ENCODE measurements at regions not wholly inside any gene's neighbourhood (a gene's known extent, or its start where the extent isn't known, plus 50 kb on each side); places are given as distances from the start of the nearest gene placed in this dataset.

DNA sequence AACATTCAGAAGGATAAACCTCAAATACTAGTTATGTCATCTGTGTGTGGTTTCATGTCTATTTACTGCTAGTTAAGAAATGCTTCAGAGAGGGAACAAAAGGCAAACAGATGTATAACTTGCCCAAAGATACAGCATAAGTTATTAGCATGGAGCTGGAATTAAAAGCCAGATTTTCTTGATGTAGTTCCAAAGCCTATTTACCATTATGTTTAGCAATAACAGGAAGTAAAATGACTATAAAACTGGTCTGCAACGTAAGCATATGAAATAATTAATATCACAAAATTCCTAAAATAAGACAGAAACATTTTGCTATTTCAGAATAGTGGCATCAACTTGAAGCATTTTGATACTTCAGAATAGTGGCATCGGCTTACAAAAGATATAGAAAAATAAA, 1232.8 kb downstream of the NCAM2 start:
- Mint-ChIP-seq H3K4me3 (no peak overlapping the region), H3K27ac (no peak overlapping the region), H3K27me3 (no peaks in the 10 kb centered on the region), H3K4me1 (no peaks in the 10 kb centered on the region), H3K9me3 (no peaks in the 10 kb centered on the region), H3K36me3 (ENCODE audit: low read depth) (no peaks in the 10 kb centered on the region)
- DNase-seq: no peak
- intact Hi-C loops (cut with micrococcal nuclease): no loop called here

DNA sequence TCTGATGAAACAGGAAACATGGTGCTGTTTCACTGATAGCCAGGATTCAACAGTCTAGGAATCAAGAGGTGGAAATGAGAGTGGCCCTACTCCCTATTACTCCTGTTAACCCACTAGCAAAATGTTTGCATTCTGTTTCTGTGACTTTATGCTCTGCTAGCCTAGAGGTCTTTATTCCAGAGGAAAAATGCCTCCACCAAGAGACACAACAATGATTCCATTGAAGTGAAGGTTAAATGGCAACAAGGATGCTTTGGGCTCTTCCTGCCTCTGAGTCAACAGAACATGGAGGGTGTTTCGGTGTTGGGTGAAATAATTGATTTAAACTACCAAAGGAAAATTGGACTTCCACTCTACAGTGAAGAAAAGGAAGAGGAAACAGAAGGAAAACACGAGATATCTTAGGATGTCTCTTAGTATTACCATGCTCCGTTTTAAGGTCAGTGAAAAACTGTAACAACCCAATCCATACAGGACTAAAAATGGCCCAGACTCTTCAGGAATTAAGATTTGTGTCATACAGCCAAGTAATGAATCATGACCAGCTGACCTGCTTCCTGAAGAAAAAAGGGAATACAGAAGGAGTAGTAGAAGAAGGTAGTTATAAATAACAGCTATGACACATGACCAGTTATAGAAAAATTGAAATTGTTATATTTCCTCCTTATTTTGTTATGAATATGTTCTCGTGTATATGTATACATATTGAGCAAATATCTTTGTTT, 1237.8 kb downstream of the NCAM2 start:
- intact Hi-C loops (cut with micrococcal nuclease): no loop called here
- Mint-ChIP-seq H3K27ac (no peak overlapping the region), H3K4me1 (no peaks in the 10 kb centered on the region), H3K36me3 (ENCODE audit: low read depth) (no peaks in the 10 kb centered on the region), H3K4me3 (no peak overlapping the region), H3K27me3 (no peaks in the 10 kb centered on the region), H3K9me3 (peaks cover 8% of the 10 kb centered on the region)
- DNase-seq: no peak

DNA sequence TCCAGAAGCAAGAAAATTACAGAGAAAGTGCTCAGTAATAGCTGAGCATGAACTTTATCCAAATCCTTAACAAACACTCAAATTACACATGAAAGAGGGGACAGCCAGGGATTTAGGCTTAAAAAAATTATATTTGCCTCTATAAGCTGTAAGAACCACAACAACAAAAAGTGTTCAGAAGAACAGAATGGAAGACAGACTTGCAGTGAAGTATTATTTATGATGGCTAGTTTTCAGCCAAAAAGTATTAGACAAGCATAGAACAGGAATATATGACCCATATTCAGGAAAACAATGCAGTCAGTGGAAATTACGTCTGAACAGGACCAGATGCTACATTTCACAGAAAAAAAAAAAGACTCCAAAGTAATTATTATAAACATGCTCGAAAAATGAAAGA, 1246.3 kb downstream of the NCAM2 start:
- no peaks in the 10 kb centered on the region for H3K27me3 Mint-ChIP-seq
- no peak overlapping the region for H3K4me3 Mint-ChIP-seq
- H3K27ac Mint-ChIP-seq: no peak overlapping the region
- intact Hi-C loops (cut with micrococcal nuclease): no loop called here
- H3K4me1 Mint-ChIP-seq: no peaks in the 10 kb centered on the region
- no peaks in the 10 kb centered on the region for H3K9me3 Mint-ChIP-seq
- no peak for DNase-seq
- H3K36me3 Mint-ChIP-seq (ENCODE audit: low read depth): no peaks in the 10 kb centered on the region

DNA sequence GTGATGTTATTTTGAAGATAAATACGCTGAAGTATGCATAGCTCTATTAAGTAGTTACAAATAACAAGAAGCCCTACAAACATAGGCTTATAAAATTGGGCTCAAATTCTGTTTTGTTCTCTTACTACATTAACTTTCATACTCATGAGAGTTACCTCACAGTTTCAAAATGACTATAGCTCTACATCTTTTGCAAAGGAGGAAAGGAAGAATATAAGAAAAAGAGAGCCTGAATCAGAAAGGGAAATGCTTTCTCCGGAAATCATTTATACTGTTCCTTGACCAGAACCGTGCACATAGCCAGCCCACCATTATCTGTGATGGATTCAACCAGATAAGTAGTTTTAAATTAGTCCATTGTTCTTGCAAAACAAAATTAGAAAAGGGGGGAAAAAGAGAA, 1252.1 kb downstream of the NCAM2 start:
- Mint-ChIP-seq H3K27ac (no peak overlapping the region), H3K4me1 (no peaks in the 10 kb centered on the region), H3K9me3 (no peaks in the 10 kb centered on the region), H3K4me3 (no peak overlapping the region), H3K36me3 (ENCODE audit: low read depth) (no peaks in the 10 kb centered on the region), H3K27me3 (no peaks in the 10 kb centered on the region)
- DNase-seq: no peak
- intact Hi-C loops (cut with micrococcal nuclease): no loop called here

DNA sequence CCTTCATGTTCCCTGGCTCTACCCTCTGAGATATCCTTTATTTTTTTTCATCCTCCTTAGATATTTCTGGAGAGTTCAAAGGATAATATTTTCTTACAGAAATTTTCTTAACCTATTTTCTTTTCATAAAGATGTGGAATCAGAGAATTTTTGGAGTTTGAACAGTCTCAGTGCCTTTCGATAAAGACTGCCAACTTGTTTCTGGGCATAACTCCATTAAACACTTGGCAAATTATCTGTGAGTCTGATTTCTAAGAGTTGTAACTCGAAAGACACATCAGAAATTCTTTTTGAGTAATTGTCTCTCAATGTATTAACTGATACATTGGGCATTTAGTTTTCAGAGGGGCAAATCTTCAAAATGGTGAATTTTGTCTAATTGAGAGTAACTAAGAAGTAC, 1255.6 kb downstream of the NCAM2 start:
- intact Hi-C loops (cut with micrococcal nuclease): no loop called here
- no peaks in the 10 kb centered on the region for H3K27me3 Mint-ChIP-seq
- no peak for DNase-seq
- H3K36me3 Mint-ChIP-seq (ENCODE audit: low read depth): no peaks in the 10 kb centered on the region
- no peak overlapping the region for H3K27ac Mint-ChIP-seq
- H3K9me3 Mint-ChIP-seq: no peaks in the 10 kb centered on the region
- no peak overlapping the region for H3K4me3 Mint-ChIP-seq
- H3K4me1 Mint-ChIP-seq: no peaks in the 10 kb centered on the region

DNA sequence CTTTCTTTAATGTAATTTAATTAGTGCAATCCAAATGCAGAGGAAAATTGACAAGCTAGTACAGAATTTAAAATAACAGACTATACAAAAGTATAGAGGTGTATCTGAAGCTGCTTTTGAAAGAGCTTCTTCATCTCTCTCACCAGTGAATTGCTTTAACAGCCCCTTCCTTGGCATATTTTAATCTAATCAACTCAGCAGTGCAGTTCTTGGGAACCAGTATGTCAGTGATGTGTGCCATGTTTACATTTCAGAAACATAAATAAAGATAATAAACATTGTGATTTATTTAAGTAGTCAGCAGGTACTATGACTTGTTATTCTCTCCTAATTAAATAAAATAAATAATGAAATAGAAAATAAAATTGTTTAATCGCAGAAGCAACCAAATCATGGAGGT, 1260.6 kb downstream of the NCAM2 start:
- H3K4me3 Mint-ChIP-seq: no peak overlapping the region
- DNase-seq: no peak
- H3K9me3 Mint-ChIP-seq: peaks cover 3% of the 10 kb centered on the region
- H3K36me3 Mint-ChIP-seq (ENCODE audit: low read depth): no peaks in the 10 kb centered on the region
- H3K4me1 Mint-ChIP-seq: no peaks in the 10 kb centered on the region
- no peak overlapping the region for H3K27ac Mint-ChIP-seq
- H3K27me3 Mint-ChIP-seq: no peaks in the 10 kb centered on the region
- intact Hi-C loops (cut with micrococcal nuclease): no loop called here

DNA sequence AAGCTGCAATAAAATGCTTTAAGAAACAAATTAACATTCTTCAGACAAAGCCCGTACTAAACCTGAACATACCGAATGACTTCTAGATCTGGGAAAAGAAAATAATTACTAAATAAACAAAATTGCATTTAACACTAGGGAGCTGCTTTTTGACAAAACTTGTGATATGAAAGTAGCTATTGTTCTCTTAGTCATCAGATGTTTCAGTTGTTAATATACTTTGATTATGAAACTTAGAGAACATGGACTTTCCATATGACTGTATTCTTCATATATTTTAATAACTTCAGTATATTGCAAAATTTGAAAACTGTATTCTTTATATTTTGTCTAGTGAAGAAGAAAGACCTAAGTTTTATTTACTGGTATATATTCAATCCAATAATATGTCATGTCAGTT, 1262.1 kb downstream of the NCAM2 start:
- Mint-ChIP-seq H3K27me3 (no peaks in the 10 kb centered on the region), H3K9me3 (peaks cover 3% of the 10 kb centered on the region), H3K4me1 (no peaks in the 10 kb centered on the region), H3K4me3 (no peak overlapping the region), H3K36me3 (ENCODE audit: low read depth) (no peaks in the 10 kb centered on the region), H3K27ac (no peak overlapping the region)
- DNase-seq: no peak
- intact Hi-C loops (cut with micrococcal nuclease): no loop called here

DNA sequence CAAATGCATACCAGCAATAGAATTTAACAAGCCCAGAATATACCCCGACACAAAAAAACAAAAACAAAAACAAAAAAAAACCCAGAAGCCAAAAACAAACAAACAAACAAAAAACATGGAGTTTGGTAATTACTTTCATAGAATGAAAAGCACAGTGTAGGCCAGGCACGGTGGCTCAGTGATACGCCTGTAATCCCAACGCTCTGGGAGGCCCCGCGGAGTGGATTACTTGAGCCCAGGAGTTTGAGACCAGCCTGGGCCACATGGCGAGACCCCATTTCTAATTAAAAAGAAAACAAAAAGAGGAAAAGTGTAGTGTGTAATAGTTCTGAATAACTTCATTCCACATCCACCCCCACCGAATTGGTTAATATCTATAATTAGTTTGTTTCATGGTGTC, 1265.7 kb downstream of the NCAM2 start:
- DNase-seq: no peak
- Mint-ChIP-seq H3K27ac (no peak overlapping the region), H3K36me3 (ENCODE audit: low read depth) (no peaks in the 10 kb centered on the region), H3K4me3 (no peak overlapping the region), H3K9me3 (peaks cover 7% of the 10 kb centered on the region), H3K4me1 (no peaks in the 10 kb centered on the region), H3K27me3 (no peaks in the 10 kb centered on the region)
- intact Hi-C loops (cut with micrococcal nuclease): no loop called here

DNA sequence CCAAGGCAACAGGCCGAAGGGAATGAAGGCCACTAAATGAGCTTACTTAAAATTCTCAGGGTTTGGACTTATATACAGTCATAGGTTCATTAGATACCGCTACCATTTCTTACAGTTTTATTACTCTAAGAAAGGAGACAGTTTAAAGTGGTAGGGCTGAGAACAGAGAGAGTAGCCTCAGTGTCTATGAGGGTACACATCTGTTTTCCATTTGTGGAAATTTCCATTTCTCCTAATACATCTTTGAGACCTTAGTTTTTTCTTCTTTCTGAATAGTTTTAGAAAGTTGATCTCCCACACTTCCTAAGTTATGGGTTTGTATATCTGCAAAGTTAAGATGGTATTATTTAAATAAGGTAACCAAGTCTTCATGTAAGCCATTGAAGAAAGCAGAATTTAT, 1279.1 kb downstream of the NCAM2 start:
- intact Hi-C loops (cut with micrococcal nuclease): no loop called here
- H3K27ac Mint-ChIP-seq: no peak overlapping the region
- H3K4me3 Mint-ChIP-seq: no peak overlapping the region

DNA sequence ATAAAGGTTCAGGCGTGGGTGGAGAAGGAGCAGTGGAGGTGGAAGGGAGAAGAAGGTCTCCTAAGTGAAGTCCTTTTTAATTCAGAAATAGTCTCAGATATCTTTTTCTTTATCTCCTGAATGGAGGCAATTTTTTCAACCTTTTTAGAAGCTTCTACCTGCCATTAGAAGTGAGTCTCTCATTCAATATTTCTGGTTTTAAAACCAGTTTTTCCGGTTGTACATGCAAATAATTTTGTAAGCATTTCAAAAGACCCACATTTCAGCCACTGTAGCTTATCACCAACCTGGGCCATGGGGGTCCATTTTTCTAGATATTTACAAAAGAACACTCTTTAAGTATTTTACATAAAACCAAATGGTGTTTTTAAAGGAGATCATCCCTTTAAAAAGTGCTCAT, 1280.2 kb downstream of the NCAM2 start:
- intact Hi-C loops (cut with micrococcal nuclease): no loop called here
- no peaks in the 10 kb centered on the region for H3K36me3 Mint-ChIP-seq (ENCODE audit: low read depth)
- peaks cover 4% of the 10 kb centered on the region for H3K9me3 Mint-ChIP-seq
- DNase-seq: no peak
- no peaks in the 10 kb centered on the region for H3K4me1 Mint-ChIP-seq
- H3K27ac Mint-ChIP-seq: no peak overlapping the region
- no peaks in the 10 kb centered on the region for H3K27me3 Mint-ChIP-seq
- no peak overlapping the region for H3K4me3 Mint-ChIP-seq

More for the DNA sequence above, 1279.1 kb downstream of the NCAM2 start:
- H3K4me1 Mint-ChIP-seq: no peaks in the 10 kb centered on the region
- peaks cover 4% of the 10 kb centered on the region for H3K9me3 Mint-ChIP-seq
- H3K36me3 Mint-ChIP-seq (ENCODE audit: low read depth): no peaks in the 10 kb centered on the region
- DNase-seq: no peak
- H3K27me3 Mint-ChIP-seq: no peaks in the 10 kb centered on the region

DNA sequence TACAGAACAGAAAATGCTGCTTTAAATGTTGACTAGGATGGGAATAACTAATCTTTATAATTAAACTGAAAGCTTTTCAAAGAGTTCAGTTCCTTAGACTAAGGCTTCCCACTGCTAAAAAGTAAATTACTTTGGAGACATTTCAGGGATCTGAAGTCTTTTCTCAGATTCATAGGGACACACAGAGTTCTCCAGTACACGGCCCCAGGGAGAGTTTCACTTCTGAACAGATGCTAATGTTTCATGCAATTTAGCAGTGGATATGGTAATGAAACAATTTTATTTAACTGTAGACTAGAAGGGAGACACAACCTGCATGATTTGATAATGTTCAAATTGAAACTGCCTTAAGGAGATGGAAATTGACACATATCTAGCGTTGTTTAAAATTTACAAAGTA, 1282.6 kb downstream of the NCAM2 start:
- Mint-ChIP-seq H3K27ac (no peak overlapping the region), H3K4me3 (no peak overlapping the region), H3K9me3 (peaks cover 4% of the 10 kb centered on the region), H3K4me1 (no peaks in the 10 kb centered on the region), H3K36me3 (ENCODE audit: low read depth) (no peaks in the 10 kb centered on the region), H3K27me3 (no peaks in the 10 kb centered on the region)
- DNase-seq: no peak
- intact Hi-C loops (cut with micrococcal nuclease): no loop called here

DNA sequence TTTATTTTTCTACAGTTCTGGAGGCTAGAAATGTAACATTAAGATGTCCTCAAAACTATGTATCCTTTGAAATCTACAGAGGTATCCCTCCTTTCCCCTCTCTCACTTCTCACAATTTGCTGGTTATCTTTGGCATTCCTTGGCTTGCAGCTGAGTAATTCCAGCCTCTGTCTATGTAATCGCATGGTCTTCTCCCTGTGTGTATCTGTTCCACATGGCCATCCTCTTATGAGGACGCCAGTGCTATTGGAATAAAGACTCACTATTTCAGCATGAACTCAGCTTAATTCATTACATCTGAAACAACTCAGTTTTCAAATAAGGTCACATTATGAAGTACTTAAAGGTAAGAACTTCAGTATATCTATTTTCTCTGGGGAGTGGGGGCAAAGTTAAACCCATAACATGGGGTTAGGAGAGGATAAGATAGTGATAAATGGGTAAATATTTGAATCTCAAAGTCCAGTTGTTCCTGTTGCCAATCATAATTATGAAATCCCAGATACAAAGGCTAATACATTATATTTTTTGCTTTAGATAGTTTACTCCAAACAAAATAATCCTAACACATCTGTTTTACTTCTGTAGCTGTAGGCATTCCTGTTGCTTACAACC, 1290.8 kb downstream of the NCAM2 start:
- H3K4me3 Mint-ChIP-seq: no peak overlapping the region
- H3K27me3 Mint-ChIP-seq: no peaks in the 10 kb centered on the region
- no peak for DNase-seq
- H3K27ac Mint-ChIP-seq: no peak overlapping the region
- no peaks in the 10 kb centered on the region for H3K4me1 Mint-ChIP-seq
- intact Hi-C loops (cut with micrococcal nuclease): no loop called here
- no peaks in the 10 kb centered on the region for H3K36me3 Mint-ChIP-seq (ENCODE audit: low read depth)
- H3K9me3 Mint-ChIP-seq: peaks cover 8% of the 10 kb centered on the region

DNA sequence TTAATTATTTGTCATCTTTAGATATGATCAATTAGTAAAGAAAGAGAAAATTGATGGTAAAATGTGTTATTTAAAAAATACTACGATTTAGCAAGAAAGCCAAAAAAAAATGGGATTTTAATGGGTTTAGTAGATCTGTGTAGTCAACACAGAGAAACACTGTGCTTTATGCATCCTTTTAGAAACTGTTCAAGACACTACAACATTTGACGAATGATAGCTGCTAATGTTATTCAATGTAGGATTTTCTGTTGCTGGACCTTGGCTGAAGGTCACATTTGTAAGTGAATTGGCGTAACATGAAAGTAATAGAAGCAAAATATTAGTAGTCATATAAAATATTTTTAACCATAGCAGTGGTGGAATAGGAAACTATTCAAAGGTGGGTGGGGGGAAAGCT, 1293.9 kb downstream of the NCAM2 start:
- no peaks in the 10 kb centered on the region for H3K27me3 Mint-ChIP-seq
- intact Hi-C loops (cut with micrococcal nuclease): no loop called here
- H3K4me1 Mint-ChIP-seq: no peaks in the 10 kb centered on the region
- no peak for DNase-seq
- no peak overlapping the region for H3K27ac Mint-ChIP-seq
- H3K4me3 Mint-ChIP-seq: no peak overlapping the region
- no peaks in the 10 kb centered on the region for H3K9me3 Mint-ChIP-seq
- H3K36me3 Mint-ChIP-seq (ENCODE audit: low read depth): no peaks in the 10 kb centered on the region

DNA sequence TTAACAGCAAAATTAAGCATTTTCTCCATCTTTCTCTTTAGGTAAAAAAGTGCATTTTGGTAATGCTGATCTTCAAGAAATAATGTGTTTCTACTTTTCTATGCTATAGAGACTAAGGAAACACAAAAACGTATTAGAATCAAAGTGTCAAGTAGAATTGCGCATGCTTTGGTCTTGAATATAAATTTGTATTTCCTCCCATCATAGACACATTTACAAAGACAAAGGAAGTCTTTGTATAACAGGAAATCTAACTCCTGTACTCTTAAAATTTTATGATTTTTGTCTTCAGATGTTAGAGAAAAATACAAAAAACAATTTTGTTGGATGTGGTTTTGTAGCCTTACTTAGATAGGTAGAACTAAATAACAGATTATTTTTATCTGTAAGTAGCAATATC, 1299.4 kb downstream of the NCAM2 start:
- Mint-ChIP-seq H3K4me1 (no peaks in the 10 kb centered on the region), H3K4me3 (no peak overlapping the region)

More for the DNA sequence above, 1299.4 kb downstream of the NCAM2 start:
- Mint-ChIP-seq H3K27me3 (no peaks in the 10 kb centered on the region), H3K9me3 (peaks cover 4% of the 10 kb centered on the region), H3K36me3 (ENCODE audit: low read depth) (no peaks in the 10 kb centered on the region), H3K27ac (no peak overlapping the region)
- DNase-seq: no peak
- intact Hi-C loops (cut with micrococcal nuclease): no loop called here
